Neuronal stem cell (in vitro differentiated cells): ENCODE measurements at regions not wholly inside any gene's neighbourhood (a gene's known extent, or its start where the extent isn't known, plus 50 kb on each side); places are given as distances from the start of the nearest gene placed in this dataset.

ENCODE experiments used
- DNase-seq: peaks from one replicate; pipeline ENCODE4 v3.0.0-alpha.2; 2013; ENCODE audit warnings: low spot score
- H2AFZ ChIP-seq: one replicate; pipeline ENCODE4 v1.6.1; 2013; ENCODE audit warnings: mild to moderate bottlenecking, low read length, inconsistent platforms
- H2AK5ac ChIP-seq: 2 replicates; pipeline ENCODE4 v1.6.1; 2013; ENCODE audit warnings: low read depth, mild to moderate bottlenecking, inconsistent platforms, low read length, moderate library complexity, mixed read lengths
- H2BK120ac ChIP-seq: 2 replicates; pipeline ENCODE4 v1.6.1; 2013; ENCODE audit warnings: low read depth, mild to moderate bottlenecking, inconsistent platforms, low read length, moderate library complexity, mixed read lengths
- H2BK12ac ChIP-seq: one replicate; pipeline ENCODE4 v1.6.1; 2013; ENCODE audit warnings: low read length, inconsistent platforms
- H2BK15ac ChIP-seq: 2 replicates; pipeline ENCODE4 v1.6.1; 2013; ENCODE audit warnings: mild to moderate bottlenecking, low read length, inconsistent platforms, mixed read lengths
- H2BK5ac ChIP-seq: one replicate; pipeline ENCODE4 v1.6.1; 2013; ENCODE audit warnings: inconsistent platforms, mild to moderate bottlenecking, low read length, moderate library complexity
- H3K14ac ChIP-seq: one replicate; pipeline ENCODE4 v1.6.1; 2013; ENCODE audit warnings: low read length, inconsistent platforms
- H3K18ac ChIP-seq: 2 replicates; pipeline ENCODE4 v1.6.1; 2013; ENCODE audit warnings: low read length, inconsistent platforms
- H3K23ac ChIP-seq: 2 replicates; pipeline ENCODE4 v1.6.1; 2013; ENCODE audit warnings: low read depth, mild to moderate bottlenecking, mixed read lengths, low read length, inconsistent platforms; ENCODE audit not compliant: poor library complexity
- H3K27ac ChIP-seq: replicated peaks from 3 replicates; pipeline ENCODE4 v1.5.1; 2013; ENCODE audit warnings: low read length, inconsistent platforms
- H3K27me3 ChIP-seq, 3 experiments: 2 replicates each; pipeline ENCODE4 v1.6.1; 2013; ENCODE audit warnings: low read length in 3 of 3, mild to moderate bottlenecking in 2 of 3, inconsistent platforms in 1 of 3, low read depth in 1 of 3, mixed read lengths in 1 of 3, moderate library complexity in 1 of 3; ENCODE audit not compliant: control insufficient read depth in 3 of 3, insufficient read depth in 3 of 3
- H3K36me3 ChIP-seq, 2 donors: replicated peaks in 1 of 2; 2 replicates each; pipeline ENCODE4 v1.6.1; 2013; ENCODE audit warnings: low read length in 2 of 2; ENCODE audit not compliant: control insufficient read depth in 2 of 2, insufficient read depth in 2 of 2
- H3K4ac ChIP-seq: 2 replicates; pipeline ENCODE4 v1.6.1; 2013; ENCODE audit warnings: inconsistent platforms, mild to moderate bottlenecking, low read length, moderate library complexity
- H3K4me1 ChIP-seq, 2 donors: 1 replicate in 1 of 2; 2 replicates in 1 of 2; pipeline ENCODE4 v1.6.1; 2013; ENCODE audit warnings: low read length in 2 of 2, low read depth in 1 of 2; ENCODE audit not compliant: control insufficient read depth in 2 of 2, insufficient read depth in 1 of 2
- H3K4me2 ChIP-seq: one replicate; pipeline ENCODE4 v1.6.1; 2013; ENCODE audit warnings: mild to moderate bottlenecking, low read length, inconsistent platforms; ENCODE audit not compliant: insufficient read depth, poor library complexity, severe bottlenecking
- H3K4me3 ChIP-seq, 2 donors: 2 replicates each; pipeline ENCODE4 v1.5.1; 2013; ENCODE audit warnings: low read length in 2 of 2, mild to moderate bottlenecking in 2 of 2, inconsistent platforms in 1 of 2, moderate library complexity in 1 of 2
- H3K79me1 ChIP-seq: one replicate; pipeline ENCODE4 v1.6.1; 2013; ENCODE audit warnings: low read depth, mild to moderate bottlenecking, inconsistent platforms, low read length, moderate library complexity
- H3K9ac ChIP-seq: one replicate; pipeline ENCODE4 v1.6.1; 2013; ENCODE audit warnings: mild to moderate bottlenecking, low read depth, low read length, inconsistent platforms; ENCODE audit not compliant: poor library complexity
- H3K9me3 ChIP-seq, 2 donors: replicated peaks in 1 of 2; 2 replicates each; pipeline versions ENCODE3 to v1.6.1; 2013; ENCODE audit warnings: low read length in 2 of 2, mild to moderate bottlenecking in 2 of 2, inconsistent platforms in 1 of 2, low read depth in 1 of 2, mixed read lengths in 1 of 2, moderate library complexity in 1 of 2; ENCODE audit not compliant: control insufficient read depth in 2 of 2, insufficient read depth in 1 of 2
- H4K8ac ChIP-seq: one replicate; pipeline ENCODE4 v1.6.1; 2013; ENCODE audit warnings: low read depth, mild to moderate bottlenecking, inconsistent platforms, low read length, moderate library complexity
- H4K91ac ChIP-seq: one replicate; pipeline ENCODE4 v1.6.1; 2013; ENCODE audit warnings: low read length, low read depth, mild to moderate bottlenecking, inconsistent platforms; ENCODE audit not compliant: poor library complexity
- WGBS, 2 donors: extraction: QIAGEN DNeasy Blood & Tissue Kit; methylation state at CpG; one replicate each; pipeline ENCODE4 v1.1.7; 2013; ENCODE audit warnings: missing lambda C conversion rate in 2 of 2, mixed read lengths in 1 of 2; ENCODE audit not compliant: insufficient read length in 2 of 2, insufficient replicate concordance in 1 of 2; ENCODE audit errors: extremely low coverage in 2 of 2; 5-methylcytosine and 5-hydroxymethylcytosine counted together

DNA sequence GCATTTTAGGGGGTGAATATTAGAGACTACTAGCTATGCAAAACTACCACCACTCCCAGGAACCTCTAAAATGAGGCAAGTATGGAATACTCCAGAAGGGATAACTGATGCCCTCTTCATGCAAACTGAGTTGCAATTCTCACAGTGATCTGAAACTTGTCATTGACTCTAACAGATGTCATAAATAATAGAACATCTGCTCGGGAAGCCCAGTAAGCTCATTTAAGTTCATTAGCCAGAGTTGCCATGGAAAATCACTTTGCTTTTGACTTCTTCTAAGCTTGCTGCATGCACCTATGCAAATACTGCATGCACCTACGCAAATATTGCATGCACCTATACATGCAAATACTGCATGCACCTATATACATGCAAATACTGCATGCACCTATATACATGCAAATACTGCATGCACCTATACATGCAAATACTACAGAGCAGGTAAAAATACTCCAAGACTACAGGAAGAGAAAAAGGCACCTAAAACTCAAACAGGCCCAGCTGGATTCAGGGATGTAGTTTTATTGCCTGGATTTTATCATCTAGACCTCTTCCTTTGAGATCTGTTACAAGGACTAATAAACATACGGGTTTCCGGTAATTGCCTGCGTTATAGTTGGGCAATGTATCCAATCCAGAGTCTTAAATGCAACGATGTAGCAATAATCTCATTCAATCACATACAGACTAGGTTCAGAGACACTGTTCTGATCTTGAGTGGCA is 1061.1 kb upstream of the AUTS2 start:
- H3K27me3 ChIP-seq = no peaks in the 10 kb centered on the region
- DNase-seq = no peak
- no peaks in the 10 kb centered on the region for H3K36me3 ChIP-seq
- H3K18ac ChIP-seq = no peak overlapping the region
- no peak overlapping the region for H4K8ac ChIP-seq
- H3K4me2 ChIP-seq = no peak overlapping the region
- H2AFZ ChIP-seq = no peak overlapping the region
- no peak overlapping the region for H4K91ac ChIP-seq
- H2BK120ac ChIP-seq = no peak overlapping the region
- no peak overlapping the region for H2BK5ac ChIP-seq
- no CpG with 5 or more reads among the region's 6 CpGs for WGBS, 2 donors
- H2BK15ac ChIP-seq = no peak overlapping the region
- H3K27ac ChIP-seq = no peak overlapping the region
- no peaks in the 10 kb centered on the region for H3K9me3 ChIP-seq
- H3K79me1 ChIP-seq = no peaks in the 10 kb centered on the region
- no peak overlapping the region for H2BK12ac ChIP-seq
- H2AK5ac ChIP-seq = no peak overlapping the region
- H3K4me3 ChIP-seq = no peak overlapping the region
- H3K4ac ChIP-seq = no peak overlapping the region
- no peak overlapping the region for H3K23ac ChIP-seq
- no peak overlapping the region for H3K9ac ChIP-seq
- H3K4me1 ChIP-seq = no peaks in the 10 kb centered on the region
- no peak overlapping the region for H3K14ac ChIP-seq

GRCh38 chr7:68537774-68538071 is 1060.6 kb upstream of the AUTS2 start:
- H3K4me3 ChIP-seq = no peak overlapping the region
- no peak overlapping the region for H4K91ac ChIP-seq
- H3K4me1 ChIP-seq = no peaks in the 10 kb centered on the region
- H3K79me1 ChIP-seq = no peaks in the 10 kb centered on the region
- no peak overlapping the region for H2BK120ac ChIP-seq
- H2AFZ ChIP-seq = no peak overlapping the region
- WGBS, 2 donors = no CpG with 5 or more reads among the region's 5 CpGs
- no peak overlapping the region for H3K23ac ChIP-seq
- no peak overlapping the region for H2BK15ac ChIP-seq
- no peaks in the 10 kb centered on the region for H3K9me3 ChIP-seq
- H3K27me3 ChIP-seq = no peaks in the 10 kb centered on the region
- DNase-seq = no peak
- no peak overlapping the region for H3K4me2 ChIP-seq
- no peak overlapping the region for H3K9ac ChIP-seq
- no peak overlapping the region for H3K18ac ChIP-seq
- no peak overlapping the region for H2BK5ac ChIP-seq
- no peak overlapping the region for H2BK12ac ChIP-seq
- H4K8ac ChIP-seq = no peak overlapping the region
- no peak overlapping the region for H3K14ac ChIP-seq
- H3K4ac ChIP-seq = no peak overlapping the region
- no peak overlapping the region for H2AK5ac ChIP-seq
- no peaks in the 10 kb centered on the region for H3K36me3 ChIP-seq
- H3K27ac ChIP-seq = no peak overlapping the region

DNA sequence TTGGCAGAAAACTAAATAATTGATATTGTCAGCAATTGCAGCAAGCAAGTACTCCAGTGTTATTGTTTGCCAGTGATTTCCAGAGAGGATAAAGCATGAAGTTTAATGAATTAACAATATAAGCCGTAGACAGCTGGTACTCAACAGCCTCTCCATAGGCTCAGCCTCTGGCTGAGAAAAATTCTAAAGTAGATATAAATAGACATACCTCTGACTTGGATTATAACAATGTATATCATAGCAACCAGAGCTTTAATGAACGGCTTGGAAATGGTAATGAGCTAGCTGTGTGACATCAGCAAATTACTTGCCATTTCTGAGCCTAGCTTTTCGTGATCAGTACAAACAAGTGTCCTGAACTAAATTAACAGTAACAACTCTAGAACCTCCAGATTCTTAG is 1055.4 kb upstream of the AUTS2 start:
- Histone ChIP-seq H2BK120ac (no peak overlapping the region), H2AK5ac (no peak overlapping the region), H3K14ac (no peak overlapping the region), H2AFZ (no peak overlapping the region), H3K4me3 (no peak overlapping the region), H4K91ac (no peak overlapping the region), H3K9me3 (no peaks in the 10 kb centered on the region), H3K4ac (no peak overlapping the region), H3K4me1 (no peaks in the 10 kb centered on the region), H3K4me2 (no peak overlapping the region), H2BK12ac (no peak overlapping the region), H3K23ac (no peak overlapping the region), H3K27me3 (no peaks in the 10 kb centered on the region), H2BK15ac (no peak overlapping the region), H3K36me3 (no peaks in the 10 kb centered on the region), H4K8ac (no peak overlapping the region), H3K18ac (no peak overlapping the region), H2BK5ac (no peak overlapping the region), H3K9ac (no peak overlapping the region), H3K79me1 (no peaks in the 10 kb centered on the region), H3K27ac (no peak overlapping the region)
- DNase-seq = no peak
- no CpG with 5 or more reads among the region's 3 CpGs for WGBS, 2 donors

- Histone ChIP-seq H3K4me3 (no peak overlapping the region), H2BK5ac (no peak overlapping the region), H3K27ac (no peak overlapping the region), H3K23ac (no peak overlapping the region), H3K18ac (no peak overlapping the region), H3K9ac (no peak overlapping the region), H4K8ac (no peak overlapping the region), H4K91ac (no peak overlapping the region), H3K4ac (no peak overlapping the region), H2AFZ (no peak overlapping the region), H3K4me2 (no peak overlapping the region), H3K79me1 (no peaks in the 10 kb centered on the region), H3K4me1 (no peaks in the 10 kb centered on the region), H3K27me3 (no peaks in the 10 kb centered on the region), H3K9me3 (no peaks in the 10 kb centered on the region), H2AK5ac (no peak overlapping the region), H2BK15ac (no peak overlapping the region), H2BK120ac (no peak overlapping the region), H3K14ac (no peak overlapping the region), H3K36me3 (no peaks in the 10 kb centered on the region), H2BK12ac (no peak overlapping the region)
- WGBS, 2 donors = no CpG with 5 or more reads among the region's 4 CpGs
- DNase-seq = no peak
Measured at GRCh38 chr7:68544851-68545250, 1053.4 kb upstream of the AUTS2 start.
